ENCODE measurements at regions not wholly inside any gene's neighbourhood (a gene's known extent, or its start where the extent isn't known, plus 50 kb on each side); places are given as distances from the start of the nearest gene placed in this dataset.

GRCh38 chr21:36640721-36641244, 58.1 kb upstream of the SIM2 start:
- no peaks in the 10 kb centered on the region for H3K36me3 Mint-ChIP-seq
- WGBS (ENCODE audit: insufficient coverage) = 76% methylated on average over 8 of the region's 15 CpGs
- Histone ChIP-seq H3K27me3 (ENCODE audit: control insufficient read depth in 2 of 2, insufficient read depth in 2 of 2, low read length in 2 of 2) (no peaks in the 10 kb centered on the region), H3K9me3 (replicated peaks in 1 of 2; ENCODE audit: control insufficient read depth in 1 of 2, insufficient read depth in 1 of 2, low read length in 2 of 2) (peaks cover 6% of the 10 kb centered on the region in 2 donors), H3K4me2 (replicated peaks; ENCODE audit: extremely low read depth, low read length, poor library complexity, severe bottlenecking) (no peak overlapping the region), H2AFZ (ENCODE audit: insufficient read depth, low read depth, low read length, poor library complexity, severe bottlenecking) (no peak overlapping the region), H3K27ac (ENCODE audit: low read depth in 1 of 2, low read length in 2 of 2) (no peak overlapping the region), H3K79me2 (ENCODE audit: insufficient read depth, low read length) (no peaks in the 10 kb centered on the region), H3K4me1 (ENCODE audit: control insufficient read depth in 1 of 2, insufficient read depth in 2 of 2, low read length in 2 of 2) (no peaks in the 10 kb centered on the region), H3K9ac (ENCODE audit: insufficient read depth, low read length, poor library complexity, severe bottlenecking) (no peak overlapping the region), H3K36me3 (replicated peaks in 1 of 2; ENCODE audit: control insufficient read depth in 1 of 2, insufficient read depth in 2 of 2, low read length in 2 of 2) (no peaks in the 10 kb centered on the region), H3K4me3 (replicated peaks in 1 of 3; ENCODE audit: low read depth in 2 of 3, low read length in 3 of 3) (no peak overlapping the region), H4K20me1 (ENCODE audit: insufficient read depth, low read length) (no peaks in the 10 kb centered on the region)
- H3K4me3 Mint-ChIP-seq = no peak overlapping the region
- H3K4me1 Mint-ChIP-seq = peaks cover 2% of the 10 kb centered on the region
- intact Hi-C loops (cut with micrococcal nuclease) = no loop called here
- TF ChIP-seq CTCF (IDR thresholded peaks at IDR 0.05) = no peak
- DNase-seq = no peak
- H3K27me3 Mint-ChIP-seq (ENCODE audit: low read depth in 3 of 3) = peaks cover 4 to 10% (median 9%) of the 10 kb centered on the region in 3 donors
- no peak overlapping the region for H3K27ac Mint-ChIP-seq
- H3K9me3 Mint-ChIP-seq = peaks cover 0 to 13% (median 6%) of the 10 kb centered on the region in 7 donors

GRCh38 chr21:36641346-36641745, 57.6 kb upstream of the SIM2 start:
- Mint-ChIP-seq H3K4me3 (no peak overlapping the region), H3K36me3 (no peaks in the 10 kb centered on the region), H3K9me3 (peaks cover 0 to 7% (median 6%) of the 10 kb centered on the region in 7 donors), H3K4me1 (no peaks in the 10 kb centered on the region), H3K27ac (no peak overlapping the region), H3K27me3 (ENCODE audit: low read depth in 3 of 3) (peaks cover 6 to 10% (median 9%) of the 10 kb centered on the region in 3 donors)
- Histone ChIP-seq H3K4me2 (replicated peaks; ENCODE audit: extremely low read depth, low read length, poor library complexity, severe bottlenecking) (no peak overlapping the region), H3K9me3 (replicated peaks in 1 of 2; ENCODE audit: control insufficient read depth in 1 of 2, insufficient read depth in 1 of 2, low read length in 2 of 2) (peaks cover 3 to 5% of the 10 kb centered on the region in 2 donors), H2AFZ (ENCODE audit: insufficient read depth, low read depth, low read length, poor library complexity, severe bottlenecking) (no peak overlapping the region), H3K4me3 (replicated peaks in 1 of 3; ENCODE audit: low read depth in 2 of 3, low read length in 3 of 3) (no peak overlapping the region), H3K4me1 (ENCODE audit: control insufficient read depth in 1 of 2, insufficient read depth in 2 of 2, low read length in 2 of 2) (no peaks in the 10 kb centered on the region), H3K27me3 (ENCODE audit: control insufficient read depth in 2 of 2, insufficient read depth in 2 of 2, low read length in 2 of 2) (no peaks in the 10 kb centered on the region), H3K27ac (ENCODE audit: low read depth in 1 of 2, low read length in 2 of 2) (no peak overlapping the region), H4K20me1 (ENCODE audit: insufficient read depth, low read length) (no peaks in the 10 kb centered on the region), H3K79me2 (ENCODE audit: insufficient read depth, low read length) (no peaks in the 10 kb centered on the region), H3K9ac (ENCODE audit: insufficient read depth, low read length, poor library complexity, severe bottlenecking) (no peak overlapping the region), H3K36me3 (replicated peaks in 1 of 2; ENCODE audit: control insufficient read depth in 1 of 2, insufficient read depth in 2 of 2, low read length in 2 of 2) (no peaks in the 10 kb centered on the region)
- intact Hi-C loops (cut with micrococcal nuclease) = no loop called here
- no peak for TF ChIP-seq CTCF (IDR thresholded peaks at IDR 0.05)
- 71% methylated on average over 1 of the region's 1 CpG for WGBS (ENCODE audit: insufficient coverage)
- no peak for DNase-seq

All from CD14-positive monocyte (primary cell).